ENCODE measurements at regions not wholly inside any gene's neighbourhood (a gene's known extent, or its start where the extent isn't known, plus 50 kb on each side); places are given as distances from the start of the nearest gene placed in this dataset.

DNA sequence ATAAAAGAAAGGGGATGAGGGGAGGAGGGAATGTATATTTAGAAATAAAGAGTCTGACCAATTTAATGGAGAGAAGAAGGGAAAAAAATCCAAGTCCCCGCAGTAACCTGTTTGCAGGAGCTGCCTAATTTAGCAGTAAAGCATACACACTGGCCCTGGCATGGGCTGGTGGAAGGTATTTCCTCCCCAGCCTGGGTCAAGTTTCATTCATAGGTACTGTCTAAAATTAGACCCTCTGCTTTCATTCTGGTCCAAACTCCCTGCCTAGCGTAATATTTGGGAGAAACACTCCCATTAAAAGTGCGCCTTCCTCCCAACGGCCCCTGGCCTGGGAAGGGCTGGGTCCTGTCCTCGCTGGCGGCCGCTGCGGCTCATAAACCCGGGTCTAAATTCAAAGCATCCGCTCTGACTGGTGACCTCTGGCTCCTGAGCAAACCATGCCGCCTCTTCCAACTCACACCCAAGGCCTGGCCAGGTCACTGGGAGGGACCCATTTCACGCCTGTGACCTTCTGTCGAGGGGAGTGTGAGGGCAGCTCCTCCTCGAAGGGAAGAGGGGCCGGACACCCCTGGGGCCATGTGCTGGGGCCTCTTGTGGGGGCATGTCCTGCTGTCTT lies 123.2 kb downstream of the FGF18 start:
- Histone ChIP-seq H3K4me1 (ENCODE audit: insufficient read depth, low read length, poor library complexity, severe bottlenecking) (no peaks in the 10 kb centered on the region), H3K36me3 (ENCODE audit: insufficient read depth, low read length, poor library complexity, severe bottlenecking) (no peaks in the 10 kb centered on the region), H3K27ac (ENCODE audit: low read depth, low read length, poor library complexity, severe bottlenecking) (no peak overlapping the region), H3K9me3 (ENCODE audit: low read depth, low read length, poor library complexity, severe bottlenecking) (no peaks in the 10 kb centered on the region), H3K27me3 (replicated peaks; ENCODE audit: insufficient read depth, low read depth, low read length, poor library complexity) (no peaks in the 10 kb centered on the region), H3K4me3 (ENCODE audit: low read depth, low read length, poor library complexity, severe bottlenecking) (no peak overlapping the region)
- intact Hi-C loops (cut with micrococcal nuclease; ENCODE audit: unreplicated experiment) = no loop called here
- ChIA-PET POLR2A (ENCODE audit: low non-redundant PET) (no interaction called here), CTCF (no interaction called here)
- no peak for DNase-seq (ENCODE audit: low spot score)
- TF ChIP-seq EZH2 (IDR thresholded peaks at IDR 0.05; ENCODE audit: borderline replicate concordance, low read depth, low read length, poor library complexity, severe bottlenecking) (no peak), CTCF (conservative IDR thresholded peaks at IDR 0.05; ENCODE audit: low read depth, low read length) (no peak)
- BruUV-seq (replicated peaks) = no TSS peak

- CTCF ChIA-PET = no interaction called here
- Histone ChIP-seq H3K27me3 (replicated peaks; ENCODE audit: insufficient read depth, low read depth, low read length, poor library complexity) (no peaks in the 10 kb centered on the region), H3K36me3 (ENCODE audit: insufficient read depth, low read length, poor library complexity, severe bottlenecking) (no peaks in the 10 kb centered on the region), H3K4me3 (ENCODE audit: low read depth, low read length, poor library complexity, severe bottlenecking) (no peak overlapping the region), H3K27ac (ENCODE audit: low read depth, low read length, poor library complexity, severe bottlenecking) (no peak overlapping the region), H3K9me3 (ENCODE audit: low read depth, low read length, poor library complexity, severe bottlenecking) (no peaks in the 10 kb centered on the region), H3K4me1 (ENCODE audit: insufficient read depth, low read length, poor library complexity, severe bottlenecking) (no peaks in the 10 kb centered on the region)
- TF ChIP-seq CTCF (conservative IDR thresholded peaks at IDR 0.05; ENCODE audit: low read depth, low read length) = no peak
- no peak for TF ChIP-seq EZH2 (IDR thresholded peaks at IDR 0.05; ENCODE audit: borderline replicate concordance, low read depth, low read length, poor library complexity, severe bottlenecking)
- no peak for DNase-seq (ENCODE audit: low spot score)
- POLR2A ChIA-PET (ENCODE audit: low non-redundant PET) = interaction anchor here (0.6 kb wide), 1 partner anchor 790 kb away, joined by 3 read pairs; no protein-coding TSS in a partner anchor
- no TSS peak for BruUV-seq (replicated peaks)
- intact Hi-C loops (cut with micrococcal nuclease; ENCODE audit: unreplicated experiment) = no loop called here
These were observed 123.8 kb downstream of the FGF18 start for GRCh38 chr5:171543148-171543815.

- POLR2A ChIA-PET (ENCODE audit: low non-redundant PET) = no interaction called here
- Histone ChIP-seq H3K4me3 (ENCODE audit: low read depth, low read length, poor library complexity, severe bottlenecking) (no peak overlapping the region), H3K27me3 (replicated peaks; ENCODE audit: insufficient read depth, low read depth, low read length, poor library complexity) (no peaks in the 10 kb centered on the region), H3K9me3 (ENCODE audit: low read depth, low read length, poor library complexity, severe bottlenecking) (no peaks in the 10 kb centered on the region), H3K4me1 (ENCODE audit: insufficient read depth, low read length, poor library complexity, severe bottlenecking) (no peaks in the 10 kb centered on the region), H3K36me3 (ENCODE audit: insufficient read depth, low read length, poor library complexity, severe bottlenecking) (no peaks in the 10 kb centered on the region), H3K27ac (ENCODE audit: low read depth, low read length, poor library complexity, severe bottlenecking) (no peak overlapping the region)
- no peak for DNase-seq (ENCODE audit: low spot score)
- CTCF ChIA-PET = no interaction called here
- no TSS peak for BruUV-seq (replicated peaks)
- intact Hi-C loops (cut with micrococcal nuclease; ENCODE audit: unreplicated experiment) = no loop called here
- TF ChIP-seq EZH2 (IDR thresholded peaks at IDR 0.05; ENCODE audit: borderline replicate concordance, low read depth, low read length, poor library complexity, severe bottlenecking) = no peak
- TF ChIP-seq CTCF (conservative IDR thresholded peaks at IDR 0.05; ENCODE audit: low read depth, low read length) = no peak
These were observed 125.7 kb downstream of the FGF18 start for GRCh38 chr5:171544913-171545765.

Data from A673 (cell line).